Activated CD4-positive, alpha-beta T cell treated with anti-CD3 and anti-CD28 coated beads, Interleukin-2, Interleukin-6, amounts not matched to agents 100 ng/mL and 50 ng/mL, durations not matched to agents 16 hours and 8 hours (primary cell): ENCODE measurements at regions not wholly inside any gene's neighbourhood (a gene's known extent, or its start where the extent isn't known, plus 50 kb on each side); places are given as distances from the start of the nearest gene placed in this dataset.

Source experiments
- DNase-seq: peaks from one replicate; pipeline ENCODE4 v3.0.0-alpha.2; 2020

- DNase-seq: no peak
Observed at GRCh38 chr3:66753670-66754069, 244.4 kb upstream of the KBTBD8 start.

- no peak for DNase-seq
Observed at GRCh38 chr3:66754613-66755012, 243.5 kb upstream of the KBTBD8 start.

GRCh38 chr3:66755924-66756323, 242.2 kb upstream of the KBTBD8 start:
- no peak for DNase-seq

GRCh38 chr3:66756468-66757036, 241.6 kb upstream of the KBTBD8 start:
- no peak for DNase-seq

- DNase-seq: no peak
Observed at GRCh38 chr3:66761093-66761780, 236.9 kb upstream of the KBTBD8 start.

- no peak for DNase-seq
Observed at GRCh38 chr3:66762916-66763693, 235.0 kb upstream of the KBTBD8 start.

GRCh38 chr3:66778107-66778506, 220.0 kb upstream of the KBTBD8 start:
- DNase-seq: no peak

GRCh38 chr3:66778777-66779176, 219.3 kb upstream of the KBTBD8 start:
- peak; percentile 33 for DNase-seq

GRCh38 chr3:66785191-66785909, 212.8 kb upstream of the KBTBD8 start:
- no peak for DNase-seq

GRCh38 chr3:66789580-66790237, 208.4 kb upstream of the KBTBD8 start:
- no peak for DNase-seq

- no peak for DNase-seq
Observed at GRCh38 chr3:66792086-66792485, 206.0 kb upstream of the KBTBD8 start.

GRCh38 chr3:66795365-66795764, 202.7 kb upstream of the KBTBD8 start:
- DNase-seq: no peak

- no peak for DNase-seq
Observed at GRCh38 chr3:66796343-66796742, 201.8 kb upstream of the KBTBD8 start.

- no peak for DNase-seq
Observed at GRCh38 chr3:66797889-66798560, 200.1 kb upstream of the KBTBD8 start.

- no peak for DNase-seq
Observed at GRCh38 chr3:66800941-66801545, 197.1 kb upstream of the KBTBD8 start.

GRCh38 chr3:66803206-66803605, 194.9 kb upstream of the KBTBD8 start:
- no peak for DNase-seq

GRCh38 chr3:66803721-66804695, 194.1 kb upstream of the KBTBD8 start:
- DNase-seq: peak; percentile 5

GRCh38 chr3:66808891-66809594, 189.1 kb upstream of the KBTBD8 start:
- DNase-seq: no peak

GRCh38 chr3:66809595-66809958, 188.5 kb upstream of the KBTBD8 start:
- no peak for DNase-seq

- DNase-seq: no peak
Observed at GRCh38 chr3:66812136-66812535, 186.0 kb upstream of the KBTBD8 start.
